ENCODE measurements at regions not wholly inside any gene's neighbourhood (a gene's known extent, or its start where the extent isn't known, plus 50 kb on each side); places are given as distances from the start of the nearest gene placed in this dataset.

- DNase-seq (ENCODE audit: low read depth in 1 of 2, low spot score in 2 of 2), result no peak
- Histone ChIP-seq H2BK120ac (replicated peaks; ENCODE audit: low read depth, low read length) (no peak overlapping the region), H3K27me3 (replicated peaks in 1 of 4; ENCODE audit: control insufficient read depth in 3 of 4, extremely low read depth in 1 of 4, insufficient read depth in 3 of 4, low read length in 3 of 4) (peaks cover 0 to 7% (median 3%) of the 10 kb centered on the region in 4 experiments; a peak in 3 of 7 replicates), H3K79me2 (ENCODE audit: control insufficient read depth in 1 of 2, insufficient read depth in 2 of 2, low read length in 2 of 2) (no peaks in the 10 kb centered on the region), H3K56ac (replicated peaks; ENCODE audit: insufficient read length, low read depth, low read length) (no peak overlapping the region), H2AK5ac (ENCODE audit: low read depth, low read length) (no peak overlapping the region), H3K23ac (ENCODE audit: insufficient read length) (peak overlapping the region; percentile 60), H4K91ac (replicated peaks; ENCODE audit: insufficient read length, low read length) (no peak overlapping the region), H2BK20ac (ENCODE audit: low read length) (no peak overlapping the region), H2BK12ac (ENCODE audit: low read depth, low read length) (no peak overlapping the region), H3K18ac (ENCODE audit: extremely low read depth, low read length) (no peak overlapping the region), H3K27ac (ENCODE audit: low read depth, low read length) (no peak overlapping the region), H3K4me2 (ENCODE audit: insufficient read depth in 1 of 2, low read depth in 2 of 2, low read length in 2 of 2) (no peak overlapping the region), H2AFZ (ENCODE audit: low read length) (no peak overlapping the region), H3K9me3 (ENCODE audit: insufficient read depth in 2 of 2, low read depth in 1 of 2, low read length in 1 of 2) (peaks cover 11 to 14% of the 10 kb centered on the region in 2 experiments), H3K79me1 (ENCODE audit: low read depth, low read length) (no peaks in the 10 kb centered on the region), H2BK5ac (ENCODE audit: low read depth, low read length) (0 out of 2 replicates have a peak overlapping the region, but pooled peaks have one; percentile 9), H3K4ac (replicated peaks; ENCODE audit: insufficient read length, low read depth, low read length) (no peak overlapping the region), H3K36me3 (ENCODE audit: control insufficient read depth in 2 of 4, insufficient read depth in 4 of 4, low read length in 3 of 4) (no peaks in the 10 kb centered on the region), H3K9ac (replicated peaks in 1 of 4; ENCODE audit: extremely low read depth in 1 of 4, low read depth in 3 of 4, low read length in 3 of 4) (no peak overlapping the region), H4K20me1 (replicated peaks in 1 of 2; ENCODE audit: control insufficient read depth in 1 of 2, insufficient read depth in 2 of 2, low read length in 2 of 2) (no peaks in the 10 kb centered on the region), H3K4me1 (replicated peaks in 1 of 4; ENCODE audit: control insufficient read depth in 3 of 4, insufficient read depth in 4 of 4, low read length in 3 of 4) (peaks cover 0 to 8% (median 4%) of the 10 kb centered on the region in 4 experiments; a peak in 4 of 7 replicates), H3K14ac (ENCODE audit: insufficient read length) (no peak overlapping the region), H4K5ac (ENCODE audit: insufficient read length, low read depth, low read length) (no peak overlapping the region), H4K8ac (ENCODE audit: extremely low read depth, insufficient read depth, low read length) (no peak overlapping the region), H3K4me3 (ENCODE audit: extremely low read depth in 1 of 4, insufficient read depth in 2 of 4, low read depth in 3 of 4, low read length in 4 of 4) (no peak overlapping the region), H3K23me2 (ENCODE audit: low read depth, low read length) (no peaks in the 10 kb centered on the region), H2BK15ac (ENCODE audit: low read length) (no peak overlapping the region)
- ChIA-PET POLR2A (ENCODE audit: partially characterized antibody) (interaction anchor here (0.9 to 1.4 kb wide), 2 partner anchors 22 to 65 kb away, joined by 3 read pairs; no protein-coding TSS in a partner anchor), CTCF (ENCODE audit: partially characterized antibody) (interaction anchor here (0.6 to 3.7 kb wide), 31 partner anchors 9 to 994 kb away, joined by 3 to 27 read pairs (median 4); no protein-coding TSS in a partner anchor)
- TF ChIP-seq SUZ12 (IDR thresholded peaks at IDR 0.05; ENCODE audit: low read length) (no peak), RNF2 (IDR thresholded peaks at IDR 0.05; ENCODE audit: borderline replicate concordance, low read depth, low read length, missing control alignments, poor library complexity, severe bottlenecking) (no peak)
- no peak for FAIRE-seq
- 88% methylated on average over 2 of the region's 2 CpGs; no CpG with 5 or more reads in 1 of the 2 experiments for whole genome bisulfite sequencing, 2 experiments (ENCODE audit: extremely low coverage in 1 of 2, insufficient coverage in 1 of 2, insufficient read length in 1 of 2, insufficient replicate concordance in 2 of 2, low coverage in 1 of 2, low lambda C conversion rate in 2 of 2, missing lambda C conversion rate in 1 of 2)
Observed at GRCh38 chr2:64923385-64923710, 65.9 kb upstream of the SLC1A4 start.

Data from H1 (cell line).